PC-9 (cell line): ENCODE measurements at regions not wholly inside any gene's neighbourhood (a gene's known extent, or its start where the extent isn't known, plus 50 kb on each side); places are given as distances from the start of the nearest gene placed in this dataset.

ENCODE experiments used
- BruUV-seq: library from RNA; stranded (reverse); fragments of 400-500 nt; replicated peaks from 2 replicates; lab custom pipeline; 2021; lab: Mats Ljungman, UMichigan
- CTCF ChIA-PET: fragments of 300-600 bp; sonication (Branson Sonifier 250); formaldehyde crosslinking; loops from one replicate; lab custom pipeline; 2022; ENCODE audit warnings: antibody characterized with exemption; lab: Charles Lee
- POLR2A ChIA-PET: fragments of 300-600 bp; sonication (Branson Sonifier 250); formaldehyde crosslinking; loops from one replicate; lab custom pipeline; 2022; ENCODE audit warnings: antibody characterized with exemption; ENCODE audit not compliant: unreplicated experiment; lab: Charles Lee
- DNase-seq, 2 experiments: peaks; one replicate each; pipeline versions ENCODE4 v3.0.0 to v3.0.0-alpha.2; 2015 to 2022; ENCODE audit warnings: mixed read lengths in 1 of 2
- H2AFZ ChIP-seq: fragments of 200-600 bp; sonication (generic); 2 replicates; pipeline ENCODE4 v1.8.1; 2017; ENCODE audit warnings: antibody characterized with exemption
- H3F3A ChIP-seq: fragments of 200-600 bp; sonication (generic); 2 replicates; pipeline ENCODE4 v1.8.1; 2017; ENCODE audit warnings: antibody characterized with exemption, mild to moderate bottlenecking, low read depth; ENCODE audit not compliant: insufficient read depth
- H3K27ac ChIP-seq: fragments of 200-600 bp; sonication (generic); 2 replicates; pipeline ENCODE4 v1.6.1; 2016; ENCODE audit warnings: mixed run types
- H3K27me3 ChIP-seq: fragments of 200-600 bp; sonication (generic); 2 replicates; pipeline ENCODE4 v1.6.1; 2016; ENCODE audit warnings: low read depth, mixed run types; ENCODE audit not compliant: insufficient read depth
- H3K36me3 ChIP-seq: fragments of 200-600 bp; sonication (generic); 2 replicates; pipeline ENCODE4 v1.6.1; 2016; ENCODE audit warnings: low read depth, mixed run types
- H3K4me1 ChIP-seq: fragments of 200-600 bp; sonication (generic); replicated peaks from 2 replicates; pipeline ENCODE4 v1.6.1; 2016; ENCODE audit warnings: mixed run types; ENCODE audit not compliant: insufficient read depth
- H3K4me2 ChIP-seq: fragments of 200-600 bp; sonication (generic); 2 replicates; pipeline ENCODE4 v1.6.1; 2017; ENCODE audit warnings: mixed run types
- H3K4me3 ChIP-seq: fragments of 200-600 bp; sonication (generic); 2 replicates; pipeline ENCODE4 v1.6.1; 2016; ENCODE audit warnings: mixed run types
- H3K79me2 ChIP-seq: fragments of 200-600 bp; sonication (generic); 2 replicates; pipeline ENCODE4 v1.6.1; 2017; ENCODE audit warnings: low read depth, mixed run types
- H3K9me2 ChIP-seq: fragments of 200-600 bp; sonication (generic); 2 replicates; pipeline ENCODE4 v1.8.1; 2017; ENCODE audit warnings: mild to moderate bottlenecking; ENCODE audit not compliant: insufficient read depth
- H3K9me3 ChIP-seq: fragments of 200-600 bp; sonication (generic); 2 replicates; pipeline ENCODE4 v1.8.1; 2016; ENCODE audit warnings: low read depth; ENCODE audit not compliant: insufficient read depth
- H4K20me1 ChIP-seq: fragments of 200-600 bp; sonication (generic); 2 replicates; pipeline ENCODE4 v1.8.1; 2017; ENCODE audit not compliant: insufficient read depth
- CTCF ChIP-seq: fragments of 200-600 bp; sonication (generic); conservative IDR thresholded peaks from 2 replicates; pipeline ENCODE4 v1.6.1; 2017; ENCODE audit warnings: mixed run types, antibody characterized with exemption, mild to moderate bottlenecking, moderate library complexity
- EZH2 ChIP-seq: fragments of 200-600 bp; sonication (generic); IDR thresholded peaks from 2 replicates; pipeline ENCODE4 v1.8.0; 2017; ENCODE audit warnings: antibody characterized with exemption, low read depth
- intact Hi-C: fragments of 100-400 bp; cut with micrococcal nuclease; formaldehyde crosslinking; loops from one replicate; pipeline ENCODE4 v1.10.0; 2022; ENCODE audit not compliant: unreplicated experiment

- no peaks in the 10 kb centered on the region for H3K9me2 ChIP-seq
- no peak overlapping the region for H3K4me3 ChIP-seq
- POLR2A ChIA-PET: no interaction called here
- no peak overlapping the region for H2AFZ ChIP-seq
- no peak overlapping the region for H3K27ac ChIP-seq
- no peaks in the 10 kb centered on the region for H3K4me1 ChIP-seq
- DNase-seq: no peak
- no peaks in the 10 kb centered on the region for H3K27me3 ChIP-seq
- intact Hi-C loops: no loop called here
- H4K20me1 ChIP-seq: no peaks in the 10 kb centered on the region
- BruUV-seq: no TSS peak
- CTCF ChIA-PET: no interaction called here
- no peaks in the 10 kb centered on the region for H3K79me2 ChIP-seq
- H3K9me3 ChIP-seq: no peaks in the 10 kb centered on the region
- no peaks in the 10 kb centered on the region for H3F3A ChIP-seq
- TF ChIP-seq CTCF (no peak), EZH2 (no peak)
- no peak overlapping the region for H3K4me2 ChIP-seq
- H3K36me3 ChIP-seq: no peaks in the 10 kb centered on the region
Observed at GRCh38 chr13:33617055-33617454, 200.9 kb upstream of the RFC3 start.

GRCh38 chr13:33624253-33624652 is 193.7 kb upstream of the RFC3 start:
- ChIA-PET CTCF (no interaction called here), POLR2A (no interaction called here)
- Histone ChIP-seq H3K36me3 (no peaks in the 10 kb centered on the region), H3K79me2 (no peaks in the 10 kb centered on the region), H4K20me1 (no peaks in the 10 kb centered on the region), H3K9me3 (no peaks in the 10 kb centered on the region), H3K27me3 (no peaks in the 10 kb centered on the region), H3K4me1 (no peaks in the 10 kb centered on the region), H3F3A (no peaks in the 10 kb centered on the region), H3K27ac (no peak overlapping the region), H3K4me2 (no peak overlapping the region), H3K9me2 (no peaks in the 10 kb centered on the region), H2AFZ (no peak overlapping the region), H3K4me3 (no peak overlapping the region)
- intact Hi-C loops: no loop called here
- DNase-seq: no peak
- BruUV-seq: no TSS peak
- no peak for TF ChIP-seq EZH2
- TF ChIP-seq CTCF: no peak

- TF ChIP-seq EZH2 (no peak), CTCF (no peak)
- Histone ChIP-seq H3K4me2 (no peak overlapping the region), H3K27me3 (no peaks in the 10 kb centered on the region), H3K27ac (no peak overlapping the region), H3K9me3 (no peaks in the 10 kb centered on the region), H3K4me3 (no peak overlapping the region), H2AFZ (no peak overlapping the region), H3K79me2 (no peaks in the 10 kb centered on the region), H3K4me1 (no peaks in the 10 kb centered on the region), H3F3A (no peaks in the 10 kb centered on the region), H3K9me2 (no peaks in the 10 kb centered on the region), H4K20me1 (no peaks in the 10 kb centered on the region), H3K36me3 (no peaks in the 10 kb centered on the region)
- no TSS peak for BruUV-seq
- ChIA-PET POLR2A (no interaction called here), CTCF (no interaction called here)
- intact Hi-C loops: no loop called here
- DNase-seq: no peak
Observed at GRCh38 chr13:33624740-33625139, 193.2 kb upstream of the RFC3 start.
